Medulla oblongata (tissue), 1 donor: ENCODE measurements at regions not wholly inside any gene's neighbourhood (a gene's known extent, or its start where the extent isn't known, plus 50 kb on each side); places are given as distances from the start of the nearest gene placed in this dataset.
A peak's percentile ranks its signal among the peaks of the same experiment; 100 is the strongest.

Experiments
- DNase-seq: peaks from one replicate; pipeline ENCODE4 v3.0.0-alpha.2; 2015; ENCODE audit errors: extremely low spot score

GRCh38 chr17:34172390-34172918 lies 82.6 kb upstream of the CCL2 start:
- no peak for DNase-seq

GRCh38 chr17:34173241-34173640 lies 81.8 kb upstream of the CCL2 start:
- no peak for DNase-seq

GRCh38 chr17:34174496-34174895 lies 80.6 kb upstream of the CCL2 start:
- no peak for DNase-seq

GRCh38 chr17:34176440-34176839 lies 78.6 kb upstream of the CCL2 start:
- no peak for DNase-seq

GRCh38 chr17:34177642-34178041 lies 77.4 kb upstream of the CCL2 start:
- no peak for DNase-seq

GRCh38 chr17:34178092-34178491 lies 77.0 kb upstream of the CCL2 start:
- no peak for DNase-seq

GRCh38 chr17:34182036-34182803 lies 72.9 kb upstream of the CCL2 start:
- DNase-seq, result no peak

GRCh38 chr17:34195987-34196386 lies 59.1 kb upstream of the CCL2 start:
- DNase-seq, result no peak

GRCh38 chr17:34198519-34198918 lies 56.6 kb upstream of the CCL2 start:
- DNase-seq, result no peak

- no peak for DNase-seq
Observed at GRCh38 chr17:34199454-34199853, 55.6 kb upstream of the CCL2 start.

GRCh38 chr17:34199932-34200534 lies 55.1 kb upstream of the CCL2 start:
- peak; percentile 93 for DNase-seq

- DNase-seq, result no peak
Observed at GRCh38 chr17:34201225-34201624, 53.9 kb upstream of the CCL2 start.

GRCh38 chr17:34201767-34202166 lies 53.3 kb upstream of the CCL2 start:
- DNase-seq, result no peak

GRCh38 chr17:34203018-34203638 lies 52.0 kb upstream of the CCL2 start:
- DNase-seq, result no peak

- DNase-seq, result no peak
Observed at GRCh38 chr17:34204402-34204801, 50.7 kb upstream of the CCL2 start.
